BJ (cell line): ENCODE measurements at regions not wholly inside any gene's neighbourhood (a gene's known extent, or its start where the extent isn't known, plus 50 kb on each side); places are given as distances from the start of the nearest gene placed in this dataset. TPM values are rescaled to one million over a fixed set of nuclear protein-coding genes. Genes with fewer than 3 reads are reported as not detected.

ENCODE experiments used
- CTCF ChIA-PET: fragments of 350-600 bp; formaldehyde crosslinking; extraction: SDS; loops from one replicate; lab custom pipeline; 2021; ENCODE audit warnings: antibody characterized with exemption, inconsistent platforms; lab: Yijun Ruan, JAX
- POLR2A ChIA-PET: fragments of 300-600 bp; sonication (Branson Sonifier 250); formaldehyde crosslinking; extraction: SDS; loops from one replicate; lab custom pipeline; 2021; ENCODE audit warnings: antibody characterized with exemption; lab: Charles Lee
- DNase-seq: peaks from one replicate; pipeline ENCODE4 v3.0.0-alpha.2; 2011; ENCODE audit warnings: low read depth
- H3K27me3 ChIP-seq: 2 replicates; pipeline ENCODE4 v1.6.0; 2011; ENCODE audit warnings: low read length; ENCODE audit not compliant: control insufficient read depth, insufficient read depth
- H3K36me3 ChIP-seq: 2 replicates; pipeline ENCODE4 v1.5.1; 2011; ENCODE audit warnings: low read length; ENCODE audit not compliant: control insufficient read depth, insufficient read depth
- H3K4me3 ChIP-seq: 2 replicates; pipeline ENCODE4 v1.5.1; 2011; ENCODE audit warnings: low read depth, mild to moderate bottlenecking, control low read depth, low read length
- CTCF ChIP-seq: IDR thresholded peaks from 2 replicates; pipeline ENCODE4 v1.5.1; 2011; ENCODE audit warnings: low read depth, mild to moderate bottlenecking, control low read depth, inconsistent platforms, low read length, moderate library complexity; ENCODE audit not compliant: insufficient read depth
- small RNA-seq: library from RNA; depleted of rRNA; stranded (forward); fragments of <200 nt; gene quantifications from one replicate; pipeline ENCODE3, GENCODE V24; 2012; ENCODE audit warnings: low replicate concordance, low read depth; ENCODE audit not compliant: insufficient read length

DNA sequence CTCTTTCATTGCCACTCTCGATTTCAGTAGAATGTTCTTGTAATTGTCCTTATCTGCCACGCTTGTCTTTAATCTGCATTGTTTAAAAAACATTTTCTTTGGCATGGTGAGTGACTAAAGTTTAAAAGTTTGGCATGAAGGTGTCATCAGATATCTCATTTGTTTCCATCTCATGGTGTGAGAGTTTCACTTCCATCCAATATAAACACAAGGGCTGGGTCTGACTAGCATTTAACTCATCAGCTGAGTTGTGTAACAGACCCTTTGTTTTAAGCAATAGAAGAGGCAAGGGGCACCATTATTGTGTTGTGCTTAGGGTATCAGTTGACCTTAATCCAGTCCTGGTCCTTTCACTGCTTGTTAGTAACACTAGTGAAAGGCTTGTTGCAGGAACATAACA lies 49.9 kb upstream of the IL12A start:
- TF ChIP-seq CTCF, result no peak
- CTCF ChIA-PET, result interaction anchor here (1.3 kb wide), 2 partner anchors 17 to 68 kb away, joined by 3 to 4 read pairs; no protein-coding TSS in a partner anchor
- no peaks in the 10 kb centered on the region for H3K36me3 ChIP-seq
- no peaks in the 10 kb centered on the region for H3K27me3 ChIP-seq
- POLR2A ChIA-PET, result no interaction called here
- DNase-seq, result no peak
- H3K4me3 ChIP-seq, result no peak overlapping the region

Small RNAs in the stretch of these regions (small RNA-seq; reads per million reads assigned to genes)
- gene MIR3919, result not detected
- not detected for gene RNU2-31P
